ENCODE measurements at regions not wholly inside any gene's neighbourhood (a gene's known extent, or its start where the extent isn't known, plus 50 kb on each side); places are given as distances from the start of the nearest gene placed in this dataset.

GRCh38 chr13:78227709-78228108 is 309.1 kb upstream of the EDNRB start:
- TF ChIP-seq POLR2AphosphoS5 (IDR thresholded peaks at IDR 0.05) (no peak), CTCF (IDR thresholded peaks at IDR 0.05) (no peak), POLR2A (IDR thresholded peaks at IDR 0.05) (no peak), EP300 (IDR thresholded peaks at IDR 0.05) (no peak)

Data from gastroesophageal sphincter (tissue), 3 donors.